GM23248 (cell line): ENCODE measurements at regions not wholly inside any gene's neighbourhood (a gene's known extent, or its start where the extent isn't known, plus 50 kb on each side); places are given as distances from the start of the nearest gene placed in this dataset.

Experiments used
- DNase-seq: peaks from one replicate; pipeline ENCODE4 v3.0.0-alpha.2; 2015
- H2AFZ ChIP-seq: fragments of 200-600 bp; sonication (generic); 2 replicates; pipeline ENCODE4 v1.6.1; 2016; ENCODE audit warnings: antibody characterized with exemption
- H3F3A ChIP-seq: fragments of 200-600 bp; sonication (generic); 2 replicates; pipeline ENCODE4 v1.6.1; 2016; ENCODE audit warnings: mild to moderate bottlenecking, antibody characterized with exemption, mixed run types; ENCODE audit not compliant: insufficient read depth
- H3K27ac ChIP-seq: fragments of 200-600 bp; sonication (generic); 2 replicates; pipeline ENCODE4 v1.5.1; 2016; ENCODE audit warnings: mild to moderate bottlenecking
- H3K27me3 ChIP-seq: fragments of 200-600 bp; sonication (generic); replicated peaks from 2 replicates; pipeline ENCODE4 v1.6.1; 2016; ENCODE audit warnings: mild to moderate bottlenecking; ENCODE audit not compliant: insufficient read depth
- H3K36me3 ChIP-seq: fragments of 200-600 bp; sonication (generic); 2 replicates; pipeline ENCODE4 v1.6.1; 2016; ENCODE audit warnings: low read depth, mild to moderate bottlenecking
- H3K4me1 ChIP-seq: fragments of 200-600 bp; sonication (generic); 2 replicates; pipeline ENCODE4 v1.6.1; 2016; ENCODE audit warnings: mild to moderate bottlenecking; ENCODE audit not compliant: insufficient read depth
- H3K4me2 ChIP-seq: fragments of 200-600 bp; sonication (generic); one replicate; pipeline ENCODE4 v1.6.1; 2016; ENCODE audit warnings: mild to moderate bottlenecking; ENCODE audit not compliant: unreplicated experiment
- H3K4me3 ChIP-seq: fragments of 200-600 bp; sonication (generic); 2 replicates; pipeline ENCODE4 v1.5.1; 2016; ENCODE audit warnings: mild to moderate bottlenecking
- H3K79me2 ChIP-seq: fragments of 200-600 bp; sonication (generic); 2 replicates; pipeline ENCODE4 v1.6.1; 2016; ENCODE audit warnings: mild to moderate bottlenecking; ENCODE audit not compliant: insufficient read depth
- H3K9ac ChIP-seq: fragments of 200-600 bp; sonication (generic); 2 replicates; pipeline ENCODE4 v1.6.1; 2016; ENCODE audit warnings: mild to moderate bottlenecking
- H3K9me2 ChIP-seq: fragments of 200-600 bp; sonication (generic); 2 replicates; pipeline ENCODE4 v1.6.1; 2016; ENCODE audit warnings: mixed run types, mild to moderate bottlenecking, moderate library complexity; ENCODE audit not compliant: insufficient read depth
- H3K9me3 ChIP-seq: fragments of 200-600 bp; sonication (generic); one replicate; pipeline ENCODE4 v1.6.1; 2017; ENCODE audit warnings: low read depth
- H4K20me1 ChIP-seq: fragments of 200-600 bp; sonication (generic); 2 replicates; pipeline ENCODE4 v1.6.0; 2016; ENCODE audit not compliant: insufficient read depth
- EZH2 ChIP-seq: fragments of 200-600 bp; sonication (generic); IDR thresholded peaks from 2 replicates; pipeline ENCODE4 v1.6.1; 2018; ENCODE audit warnings: antibody characterized with exemption, mild to moderate bottlenecking; ENCODE audit not compliant: insufficient read depth, poor library complexity, severe bottlenecking
- EZH2phosphoT487 ChIP-seq: fragments of 200-600 bp; sonication (generic); IDR thresholded peaks from 2 replicates; pipeline ENCODE4 v1.6.1; 2018; ENCODE audit warnings: antibody characterized with exemption, moderate library complexity, mild to moderate bottlenecking, low read depth; ENCODE audit not compliant: insufficient read depth
- WGBS, 2 experiments: methylation state at CpG; one replicate each; pipeline ENCODE4 v1.1.6; 2015 to 2017; ENCODE audit warnings: low lambda C conversion rate in 2 of 2, low coverage in 1 of 2; ENCODE audit errors: missing lambda C conversion rate in 2 of 2; 5-methylcytosine and 5-hydroxymethylcytosine counted together
- in situ Hi-C: fragments of 300-500 bp; cut with MboI; formaldehyde crosslinking; loops from 2 replicates; pipeline ENCODE4 v1.15.0; 2020

DNA sequence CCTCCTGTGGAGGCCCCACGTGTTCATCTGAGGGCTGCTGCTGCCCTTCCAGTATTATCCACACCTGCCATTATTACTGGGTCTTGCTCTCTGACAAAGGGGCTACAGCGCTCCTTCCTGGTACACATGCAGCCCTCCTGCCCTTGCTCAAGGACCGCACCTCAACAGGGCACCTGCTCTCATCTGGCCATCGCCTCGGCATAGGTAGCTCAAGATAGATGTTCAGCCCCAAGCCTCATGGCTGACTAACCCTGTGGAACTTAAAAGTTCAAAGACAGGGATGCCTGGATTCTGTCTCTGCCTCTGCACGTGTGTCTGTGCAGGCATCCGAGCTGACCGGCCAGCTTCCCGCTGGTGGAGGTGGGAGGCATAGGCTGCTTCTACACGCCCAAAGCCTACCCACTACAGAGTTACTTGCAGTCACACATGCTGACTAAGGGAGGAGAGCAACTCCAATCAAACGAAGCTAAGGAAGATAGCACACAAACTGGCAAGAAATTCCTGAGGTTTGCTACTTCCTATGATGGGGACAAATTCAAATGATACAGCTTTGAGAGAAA lies 152.5 kb upstream of the ATP10A start:
- TF ChIP-seq EZH2phosphoT487 (no peak), EZH2 (no peak)
- Histone ChIP-seq H3F3A (no peaks in the 10 kb centered on the region), H4K20me1 (no peaks in the 10 kb centered on the region), H3K9me2 (no peaks in the 10 kb centered on the region), H3K4me1 (no peaks in the 10 kb centered on the region), H3K36me3 (no peaks in the 10 kb centered on the region), H3K4me3 (no peak overlapping the region), H3K27ac (no peak overlapping the region), H3K9ac (no peak overlapping the region), H3K27me3 (peaks cover 15% of the 10 kb centered on the region; the same call in 1 of the 2 replicates), H3K79me2 (no peaks in the 10 kb centered on the region), H2AFZ (no peak overlapping the region), H3K9me3 (no peaks in the 10 kb centered on the region), H3K4me2 (no peak overlapping the region)
- WGBS, 2 experiments = 18% methylated on average over 11 of the region's 11 CpGs
- DNase-seq = no peak
- in situ Hi-C loops = no loop called here

DNA sequence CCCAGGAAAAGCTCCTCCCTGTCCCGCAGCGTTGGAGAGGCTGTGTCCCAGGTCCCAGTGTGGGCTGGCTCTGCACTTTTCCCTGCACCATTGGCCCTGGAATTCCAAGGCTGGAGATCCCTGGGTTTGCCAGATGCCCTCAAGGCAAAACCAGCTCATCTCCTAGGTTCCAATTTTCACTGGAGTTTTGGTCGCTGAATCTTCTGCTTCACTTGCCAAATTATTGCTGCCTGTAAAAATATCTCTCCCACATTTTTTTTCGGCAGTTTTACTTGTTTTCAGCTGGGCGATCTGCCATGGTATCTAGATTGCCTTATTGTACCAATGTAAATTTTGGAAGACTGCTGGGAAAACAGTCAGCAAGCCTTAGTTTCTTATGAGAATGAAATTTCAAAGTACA lies 150.9 kb upstream of the ATP10A start:
- Histone ChIP-seq H3K4me1 (no peaks in the 10 kb centered on the region), H3K27me3 (peaks cover 15% of the 10 kb centered on the region; the same call in 1 of the 2 replicates), H3K4me2 (no peak overlapping the region), H2AFZ (no peak overlapping the region), H3K9me2 (no peaks in the 10 kb centered on the region), H3K27ac (no peak overlapping the region), H3K4me3 (no peak overlapping the region), H4K20me1 (no peaks in the 10 kb centered on the region), H3K9ac (no peak overlapping the region), H3F3A (no peaks in the 10 kb centered on the region), H3K79me2 (no peaks in the 10 kb centered on the region), H3K36me3 (no peaks in the 10 kb centered on the region), H3K9me3 (no peaks in the 10 kb centered on the region)
- in situ Hi-C loops = no loop called here
- WGBS, 2 experiments = 34 to 45% methylated on average over 5 of the region's 5 CpGs
- peak; percentile 3 for DNase-seq
- TF ChIP-seq EZH2 (no peak), EZH2phosphoT487 (no peak)

DNA sequence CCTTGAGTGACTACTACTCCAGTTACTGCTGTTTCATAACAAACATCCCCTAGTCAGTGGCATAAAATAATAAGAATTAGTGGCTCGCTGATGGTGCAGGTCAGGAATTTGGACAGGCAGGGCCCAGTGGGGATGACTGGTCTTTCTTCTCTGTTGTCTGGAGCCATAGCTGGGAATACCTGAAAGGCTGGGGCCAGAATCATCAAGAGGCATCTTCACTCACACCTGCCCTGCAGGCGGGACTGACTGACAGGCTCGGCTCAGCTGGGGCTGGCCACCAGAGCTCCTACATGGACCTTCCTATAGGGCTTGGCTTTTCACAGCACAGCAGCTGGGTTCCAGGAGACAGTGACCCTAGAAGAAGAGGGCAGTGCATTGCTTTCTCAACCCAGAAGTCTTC lies 148.8 kb upstream of the ATP10A start:
- TF ChIP-seq EZH2phosphoT487 (no peak), EZH2 (no peak)
- H3K9ac ChIP-seq = no peak overlapping the region
- H3K4me1 ChIP-seq = no peaks in the 10 kb centered on the region
- H3K9me3 ChIP-seq = no peaks in the 10 kb centered on the region
- H3F3A ChIP-seq = no peaks in the 10 kb centered on the region
- no peak overlapping the region for H3K4me3 ChIP-seq
- WGBS, 2 experiments = 20 to 48% methylated on average over 3 of the region's 3 CpGs
- H3K36me3 ChIP-seq = no peaks in the 10 kb centered on the region
- no peaks in the 10 kb centered on the region for H4K20me1 ChIP-seq
- no peaks in the 10 kb centered on the region for H3K79me2 ChIP-seq
- no peaks in the 10 kb centered on the region for H3K9me2 ChIP-seq
- in situ Hi-C loops = no loop called here
- no peak overlapping the region for H3K4me2 ChIP-seq
- peaks cover 21% of the 10 kb centered on the region; the same call in 1 of the 2 replicates for H3K27me3 ChIP-seq
- H2AFZ ChIP-seq = no peak overlapping the region
- no peak overlapping the region for H3K27ac ChIP-seq
- DNase-seq = no peak

DNA sequence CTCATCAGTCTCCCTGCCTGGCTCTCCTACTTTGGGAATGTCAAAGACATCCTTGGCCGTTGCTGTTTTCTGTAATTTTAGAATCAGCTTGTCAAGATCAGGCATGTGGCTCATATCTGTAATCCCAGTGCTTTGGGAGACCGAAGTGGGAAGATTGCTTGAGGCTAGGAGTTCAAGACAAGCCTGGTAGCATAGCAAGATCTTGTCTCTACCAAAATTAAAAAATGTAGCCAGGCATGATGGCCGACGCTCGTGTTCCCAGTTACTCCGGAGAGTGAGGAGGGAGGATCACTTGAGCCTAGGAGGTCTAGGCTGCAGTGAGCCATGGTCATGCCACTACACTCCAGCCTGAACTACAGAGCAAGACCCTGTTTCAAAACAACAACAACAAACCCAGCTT lies 144.0 kb upstream of the ATP10A start:
- Histone ChIP-seq H3F3A (no peaks in the 10 kb centered on the region), H3K27ac (no peak overlapping the region), H4K20me1 (no peaks in the 10 kb centered on the region), H3K79me2 (no peaks in the 10 kb centered on the region), H3K4me2 (no peak overlapping the region), H3K9me2 (no peaks in the 10 kb centered on the region), H3K36me3 (no peaks in the 10 kb centered on the region), H3K4me1 (no peaks in the 10 kb centered on the region), H3K4me3 (no peak overlapping the region), H2AFZ (no peak overlapping the region), H3K27me3 (peaks cover 8% of the 10 kb centered on the region; the same call in 1 of the 2 replicates), H3K9ac (no peak overlapping the region), H3K9me3 (no peaks in the 10 kb centered on the region)
- WGBS, 2 experiments = 61% methylated on average over 6 of the region's 6 CpGs
- in situ Hi-C loops = no loop called here
- DNase-seq = no peak
- no peak for TF ChIP-seq EZH2
- TF ChIP-seq EZH2phosphoT487 = no peak

DNA sequence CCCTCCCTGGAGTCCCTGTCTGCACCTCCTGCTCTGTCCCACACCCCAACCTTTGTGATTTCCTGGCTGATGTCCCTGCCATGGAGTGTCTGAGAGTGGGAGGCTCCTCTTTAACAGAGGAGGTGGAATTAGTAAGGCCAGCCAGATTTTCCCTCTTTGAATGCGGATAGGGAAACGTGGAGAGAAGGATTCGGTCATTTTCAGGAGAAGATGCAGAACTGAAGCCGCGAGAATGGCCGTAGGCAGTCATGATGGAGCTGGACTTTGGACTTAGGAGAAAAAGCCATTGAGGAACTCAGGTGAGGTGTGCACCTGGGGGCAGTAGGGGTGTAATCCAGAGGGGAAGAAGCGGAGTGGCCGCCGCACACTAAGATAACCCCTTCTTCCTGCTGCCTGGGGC lies 138.1 kb upstream of the ATP10A start:
- H3F3A ChIP-seq = no peaks in the 10 kb centered on the region
- H3K4me2 ChIP-seq = no peak overlapping the region
- no peaks in the 10 kb centered on the region for H4K20me1 ChIP-seq
- H3K36me3 ChIP-seq = no peaks in the 10 kb centered on the region
- no peak overlapping the region for H3K4me3 ChIP-seq
- no peaks in the 10 kb centered on the region for H3K79me2 ChIP-seq
- no peaks in the 10 kb centered on the region for H3K9me3 ChIP-seq
- DNase-seq = no peak
- WGBS, 2 experiments = 61 to 68% methylated on average over 9 of the region's 9 CpGs
- H2AFZ ChIP-seq = no peak overlapping the region
- no peaks in the 10 kb centered on the region for H3K4me1 ChIP-seq
- TF ChIP-seq EZH2phosphoT487 = no peak
- no peak for TF ChIP-seq EZH2
- no peaks in the 10 kb centered on the region for H3K9me2 ChIP-seq
- in situ Hi-C loops = no loop called here
- H3K27ac ChIP-seq = no peak overlapping the region
- H3K9ac ChIP-seq = no peak overlapping the region
- peaks cover 6% of the 10 kb centered on the region for H3K27me3 ChIP-seq
